NCI-H345 (cell line): ENCODE measurements at regions not wholly inside any gene's neighbourhood (a gene's known extent, or its start where the extent isn't known, plus 50 kb on each side); places are given as distances from the start of the nearest gene placed in this dataset.

ENCODE experiments used
- DNase-seq: peaks from one replicate; lab custom pipeline; 2025; lab: John Stamatoyannopoulos, UW

GRCh38 chr2:51105811-51106210 lies 73.9 kb upstream of the NRXN1 start:
- DNase-seq, result no peak

GRCh38 chr2:51103205-51103604 lies 71.3 kb upstream of the NRXN1 start:
- no peak for DNase-seq

- DNase-seq, result no peak
These were observed 61.1 kb upstream of the NRXN1 start for GRCh38 chr2:51093016-51093415.

- DNase-seq, result no peak
These were observed 53.6 kb upstream of the NRXN1 start for GRCh38 chr2:51085420-51086068.

GRCh38 chr2:51084750-51085149 lies 52.8 kb upstream of the NRXN1 start:
- no peak for DNase-seq
